OCI-LY7 (cell line): ENCODE measurements at regions not wholly inside any gene's neighbourhood (a gene's known extent, or its start where the extent isn't known, plus 50 kb on each side); places are given as distances from the start of the nearest gene placed in this dataset.

Experiments used
- BruUV-seq: library from RNA; stranded (reverse); fragments of 400-500 nt; replicated peaks from 2 replicates; lab custom pipeline; 2021; lab: Mats Ljungman, UMichigan
- CTCF ChIA-PET: fragments of 300-600 bp; sonication (Branson Sonifier 250); formaldehyde crosslinking; loops from one replicate; lab custom pipeline; 2022; ENCODE audit warnings: antibody characterized with exemption; ENCODE audit not compliant: unreplicated experiment; lab: Charles Lee
- POLR2A ChIA-PET: fragments of 300-600 bp; sonication (Branson Sonifier 250); formaldehyde crosslinking; loops from one replicate; lab custom pipeline; 2022; ENCODE audit warnings: antibody characterized with exemption; lab: Charles Lee
- DNase-seq: peaks from one replicate; pipeline ENCODE4 v3.0.0-alpha.2; 2015; ENCODE audit warnings: low spot score
- H2AFZ ChIP-seq: fragments of 200-600 bp; sonication (generic), shearing (Covaris generic); 2 replicates; pipeline ENCODE4 v1.6.1; 2014; ENCODE audit warnings: mild to moderate bottlenecking, antibody characterized with exemption, low read length, moderate library complexity
- H3K27ac ChIP-seq: fragments of 200-600 bp; sonication (generic); 2 replicates; pipeline ENCODE4 v1.5.1; 2014; ENCODE audit warnings: mixed run types, low read depth, mild to moderate bottlenecking, moderate library complexity, low read length, inconsistent platforms; ENCODE audit not compliant: poor library complexity, severe bottlenecking
- H3K36me3 ChIP-seq: fragments of 200-600 bp; sonication (generic); 2 replicates; pipeline ENCODE4 v1.6.1; 2014; ENCODE audit warnings: mild to moderate bottlenecking, antibody characterized with exemption, low read length, moderate library complexity, mixed read lengths; ENCODE audit not compliant: insufficient read depth
- H3K4me1 ChIP-seq: fragments of 200-600 bp; sonication (generic); 2 replicates; pipeline ENCODE4 v1.5.1; 2014; ENCODE audit warnings: mild to moderate bottlenecking, low read length; ENCODE audit not compliant: insufficient read depth, poor library complexity, severe bottlenecking
- H3K4me2 ChIP-seq: fragments of 200-600 bp; sonication (generic); 2 replicates; pipeline ENCODE4 v1.6.1; 2014; ENCODE audit warnings: mild to moderate bottlenecking, low read length
- H3K4me3 ChIP-seq: fragments of 200-600 bp; sonication (generic); 2 replicates; pipeline ENCODE4 v1.5.1; 2014; ENCODE audit warnings: mild to moderate bottlenecking, low read depth, low read length; ENCODE audit not compliant: poor library complexity, severe bottlenecking
- H3K79me2 ChIP-seq: fragments of 200-600 bp; sonication (generic); 2 replicates; pipeline ENCODE4 v1.6.1; 2016; ENCODE audit warnings: low read depth, mild to moderate bottlenecking, low read length, moderate library complexity, mixed read lengths; ENCODE audit not compliant: insufficient read depth
- H3K9me2 ChIP-seq: fragments of 200-600 bp; sonication (generic); 2 replicates; pipeline ENCODE4 v1.6.1; 2016; ENCODE audit warnings: mild to moderate bottlenecking, low read length, mixed read lengths; ENCODE audit not compliant: insufficient read depth
- H3K9me3 ChIP-seq: fragments of 200-600 bp; sonication (generic); 2 replicates; pipeline ENCODE4 v1.6.1; 2014; ENCODE audit warnings: mild to moderate bottlenecking, mixed run types, low read length, mixed read lengths
- H4K20me1 ChIP-seq: fragments of 200-600 bp; sonication (generic); 2 replicates; pipeline ENCODE4 v1.6.1; 2014; ENCODE audit warnings: mild to moderate bottlenecking, antibody characterized with exemption, low read length, moderate library complexity, mixed read lengths; ENCODE audit not compliant: insufficient read depth
- EZH2phosphoT487 ChIP-seq: fragments of 200-600 bp; sonication (generic); IDR thresholded peaks from 2 replicates; pipeline ENCODE4 v1.6.1; 2018; ENCODE audit warnings: low read depth, borderline replicate concordance, mild to moderate bottlenecking, mixed run types, antibody characterized with exemption, low read length, moderate library complexity, mixed read lengths
- intact Hi-C: fragments of 100-400 bp; cut with micrococcal nuclease; formaldehyde crosslinking; loops from one replicate; pipeline ENCODE4 v1.10.0; 2022; ENCODE audit not compliant: unreplicated experiment
- TF ChIP-seq, protein P1 (sequence below): fragments of 200-600 bp; sonication (generic); conservative IDR thresholded peaks from 2 replicates; pipeline ENCODE4 v1.5.1; 2014; ENCODE audit warnings: mild to moderate bottlenecking, antibody characterized with exemption, low read length, moderate library complexity, mixed read lengths

DNA sequence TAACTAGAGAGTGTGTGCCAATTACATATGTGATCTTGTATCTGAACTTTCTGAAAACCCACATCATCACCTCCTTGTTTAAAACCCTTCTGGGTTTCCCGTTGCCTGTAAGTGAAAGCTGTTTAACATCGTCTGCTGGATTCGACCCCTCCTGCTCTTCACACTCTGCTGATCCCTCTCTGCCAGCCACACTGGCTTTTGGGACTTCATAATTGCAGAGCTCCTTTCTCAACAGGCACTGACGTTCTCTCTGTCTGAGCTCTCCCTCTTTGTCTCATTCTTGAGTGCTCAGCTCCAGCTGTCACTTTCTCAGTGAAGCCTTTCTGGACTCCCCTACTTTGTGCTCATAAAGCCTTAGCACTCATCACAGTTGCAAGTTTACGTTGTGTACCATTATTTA is 153.9 kb downstream of the CEP135 start:
- H2AFZ ChIP-seq, result no peak overlapping the region
- CTCF ChIA-PET, result no interaction called here
- no peak overlapping the region for H3K4me2 ChIP-seq
- TF ChIP-seq, protein P1, sequence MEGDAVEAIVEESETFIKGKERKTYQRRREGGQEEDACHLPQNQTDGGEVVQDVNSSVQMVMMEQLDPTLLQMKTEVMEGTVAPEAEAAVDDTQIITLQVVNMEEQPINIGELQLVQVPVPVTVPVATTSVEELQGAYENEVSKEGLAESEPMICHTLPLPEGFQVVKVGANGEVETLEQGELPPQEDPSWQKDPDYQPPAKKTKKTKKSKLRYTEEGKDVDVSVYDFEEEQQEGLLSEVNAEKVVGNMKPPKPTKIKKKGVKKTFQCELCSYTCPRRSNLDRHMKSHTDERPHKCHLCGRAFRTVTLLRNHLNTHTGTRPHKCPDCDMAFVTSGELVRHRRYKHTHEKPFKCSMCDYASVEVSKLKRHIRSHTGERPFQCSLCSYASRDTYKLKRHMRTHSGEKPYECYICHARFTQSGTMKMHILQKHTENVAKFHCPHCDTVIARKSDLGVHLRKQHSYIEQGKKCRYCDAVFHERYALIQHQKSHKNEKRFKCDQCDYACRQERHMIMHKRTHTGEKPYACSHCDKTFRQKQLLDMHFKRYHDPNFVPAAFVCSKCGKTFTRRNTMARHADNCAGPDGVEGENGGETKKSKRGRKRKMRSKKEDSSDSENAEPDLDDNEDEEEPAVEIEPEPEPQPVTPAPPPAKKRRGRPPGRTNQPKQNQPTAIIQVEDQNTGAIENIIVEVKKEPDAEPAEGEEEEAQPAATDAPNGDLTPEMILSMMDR, result no peak
- TF ChIP-seq EZH2phosphoT487, result no peak
- intact Hi-C loops, result no loop called here
- BruUV-seq, result no TSS peak
- no peaks in the 10 kb centered on the region for H3K36me3 ChIP-seq
- no peak overlapping the region for H3K27ac ChIP-seq
- H4K20me1 ChIP-seq, result 0 out of 2 replicates have a peak, but pooled peaks cover 5% of the 10 kb centered on the region
- no peaks in the 10 kb centered on the region for H3K79me2 ChIP-seq
- no peak for DNase-seq
- H3K4me1 ChIP-seq, result peaks cover 15% of the 10 kb centered on the region
- POLR2A ChIA-PET, result interaction anchor here (0.7 kb wide), 1 partner anchor 108 kb away, joined by 3 read pairs; no protein-coding TSS in a partner anchor
- no peaks in the 10 kb centered on the region for H3K9me3 ChIP-seq
- H3K9me2 ChIP-seq, result no peaks in the 10 kb centered on the region
- H3K4me3 ChIP-seq, result no peak overlapping the region

DNA sequence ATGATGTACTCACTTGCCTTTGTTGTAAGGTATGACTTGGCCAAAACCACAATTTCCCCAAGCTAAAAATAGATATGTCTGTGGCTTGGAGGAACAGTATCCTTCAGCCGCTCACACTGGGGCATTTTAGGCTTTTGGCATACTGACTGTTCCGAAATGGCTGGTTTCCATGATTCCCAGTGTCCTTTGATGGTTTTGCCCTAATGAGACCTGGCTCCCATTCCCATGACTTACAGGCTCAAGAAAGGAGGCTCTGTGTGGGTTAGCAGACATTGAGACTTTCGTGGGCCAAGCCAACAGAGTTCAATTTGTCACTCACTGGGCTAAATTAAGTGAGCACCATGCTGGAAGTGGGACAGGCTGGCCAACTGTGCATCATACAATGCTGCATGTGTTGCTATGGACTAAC is 150.6 kb downstream of the CEP135 start:
- BruUV-seq, result no TSS peak
- no peak overlapping the region for H3K27ac ChIP-seq
- H3K4me2 ChIP-seq, result no peak overlapping the region
- no peak for DNase-seq
- no peak overlapping the region for H3K4me3 ChIP-seq
- no peak overlapping the region for H2AFZ ChIP-seq
- no peaks in the 10 kb centered on the region for H3K36me3 ChIP-seq
- ChIA-PET CTCF (no interaction called here), POLR2A (no interaction called here)
- H3K4me1 ChIP-seq, result peaks cover 15% of the 10 kb centered on the region
- H3K9me2 ChIP-seq, result no peaks in the 10 kb centered on the region
- intact Hi-C loops, result no loop called here
- H3K79me2 ChIP-seq, result no peaks in the 10 kb centered on the region
- H4K20me1 ChIP-seq, result 0 out of 2 replicates have a peak, but pooled peaks cover 5% of the 10 kb centered on the region
- no peak for TF ChIP-seq EZH2phosphoT487
- TF ChIP-seq, protein P1, result no peak
- no peaks in the 10 kb centered on the region for H3K9me3 ChIP-seq

DNA sequence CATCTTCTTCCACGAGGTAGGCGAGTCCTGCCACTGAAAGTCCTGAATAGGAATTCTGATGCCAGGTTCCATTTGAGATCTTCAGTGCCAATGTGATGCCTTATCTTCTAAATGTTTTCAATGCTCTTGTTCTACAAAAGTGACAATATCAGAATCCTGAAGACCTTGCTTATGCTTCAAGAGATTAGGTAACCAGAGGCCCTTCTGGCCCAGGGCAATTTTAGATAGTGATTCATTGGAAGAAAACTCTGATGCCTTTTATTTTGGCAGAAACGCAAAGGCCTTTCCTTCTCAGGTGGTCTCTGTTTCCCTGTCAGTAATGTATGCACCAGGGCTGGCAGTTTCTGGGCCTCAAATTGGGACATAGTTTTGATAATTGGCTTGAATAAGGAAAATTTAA is 144.8 kb downstream of the CEP135 start:
- no TSS peak for BruUV-seq
- Histone ChIP-seq H3K27ac (no peak overlapping the region), H3K79me2 (no peaks in the 10 kb centered on the region), H3K36me3 (no peaks in the 10 kb centered on the region; the same call in 1 of the 2 replicates), H3K9me3 (no peaks in the 10 kb centered on the region), H3K4me2 (no peak overlapping the region), H2AFZ (no peak overlapping the region), H4K20me1 (no peaks in the 10 kb centered on the region), H3K4me3 (no peak overlapping the region), H3K4me1 (peaks cover 12% of the 10 kb centered on the region), H3K9me2 (no peaks in the 10 kb centered on the region)
- intact Hi-C loops, result no loop called here
- TF ChIP-seq EZH2phosphoT487, result no peak
- TF ChIP-seq, protein P1, result no peak
- ChIA-PET CTCF (no interaction called here), POLR2A (interaction anchor here (0.7 kb wide), 2 partner anchors 343 to 1311 kb away, joined by 4 to 8 read pairs; no protein-coding TSS in a partner anchor)
- no peak for DNase-seq
